PFSK-1 (cell line): ENCODE measurements at regions not wholly inside any gene's neighbourhood (a gene's known extent, or its start where the extent isn't known, plus 50 kb on each side); places are given as distances from the start of the nearest gene placed in this dataset.

Experiments used
- FOXP2 ChIP-seq: optimal IDR thresholded peaks from 2 replicates; pipeline ENCODE3; 2011; ENCODE audit warnings: borderline replicate concordance, control low read depth, inconsistent platforms; ENCODE audit not compliant: insufficient read depth; ENCODE audit errors: extremely low read length, extremely low read depth
- POLR2AphosphoS5 ChIP-seq: IDR thresholded peaks from 2 replicates; pipeline ENCODE4 v1.6.1; 2012; ENCODE audit warnings: low read depth, mild to moderate bottlenecking, control low read depth, low read length, moderate library complexity
- REST ChIP-seq, 2 experiments: IDR thresholded peaks; 2 replicates each; pipeline versions ENCODE4 v1.6.1 to v1.8.0; 2011 to 2012; ENCODE audit warnings: low read depth in 2 of 2, low read length in 2 of 2, control low read depth in 1 of 2, inconsistent platforms in 1 of 2, mild to moderate bottlenecking in 1 of 2, moderate library complexity in 1 of 2; ENCODE audit not compliant: insufficient read depth in 1 of 2
- SIN3A ChIP-seq: IDR thresholded peaks from 2 replicates; pipeline ENCODE4 v1.6.1; 2012; ENCODE audit warnings: mild to moderate bottlenecking, low read length, moderate library complexity, borderline replicate concordance; ENCODE audit not compliant: insufficient read depth
- TAF1 ChIP-seq: IDR thresholded peaks from 2 replicates; pipeline ENCODE4 v1.6.1; 2012; ENCODE audit warnings: low read length, control low read depth, borderline replicate concordance; ENCODE audit not compliant: insufficient read depth

- TF ChIP-seq FOXP2, result no peak
- TF ChIP-seq TAF1, result no peak
- no peak for TF ChIP-seq POLR2AphosphoS5
- no peak for TF ChIP-seq SIN3A
- no peak for TF ChIP-seq REST (IDR thresholded peaks at IDR 0.05; ENCODE audit: insufficient read depth in 1 of 2, low read depth in 2 of 2, low read length in 2 of 2)
Observed at GRCh38 chr20:16170406-16170971, 402.8 kb downstream of the KIF16B start.

DNA sequence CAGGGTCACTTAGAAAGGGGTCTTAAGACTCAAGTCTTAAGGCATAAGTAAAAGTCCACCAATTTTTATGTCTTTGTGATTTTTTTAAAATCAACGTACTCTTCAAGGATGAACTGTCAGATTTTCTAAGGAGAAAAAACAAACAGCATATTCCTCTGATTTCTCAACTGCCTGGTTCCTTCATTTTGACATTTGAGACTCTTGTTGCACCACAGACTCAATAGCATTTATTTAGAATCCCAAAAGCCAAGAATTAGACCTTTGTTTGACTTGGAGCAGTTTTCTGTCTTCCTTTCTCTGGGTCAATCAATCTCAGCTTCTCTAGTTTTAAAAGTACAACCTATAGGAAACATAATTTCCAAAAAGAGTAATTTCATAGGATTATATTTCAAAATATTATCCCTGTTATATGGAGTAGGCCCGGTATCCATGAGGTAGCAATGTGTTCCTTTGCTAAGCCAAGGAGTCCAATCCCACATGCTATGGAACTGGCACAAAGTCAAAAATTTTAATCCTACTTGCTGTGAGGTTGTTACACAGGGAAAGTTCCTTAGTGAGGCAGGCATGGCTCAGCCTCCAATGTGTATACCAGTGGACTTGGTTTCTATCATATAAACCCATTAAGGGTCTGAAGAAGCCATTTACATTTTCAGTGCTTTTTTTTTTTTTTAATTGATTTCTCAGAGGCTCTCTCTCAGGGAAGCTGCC is 405.7 kb downstream of the KIF16B start:
- TF ChIP-seq FOXP2, result no peak
- TF ChIP-seq REST (IDR thresholded peaks at IDR 0.05; ENCODE audit: insufficient read depth in 1 of 2, low read depth in 2 of 2, low read length in 2 of 2), result no peak
- no peak for TF ChIP-seq POLR2AphosphoS5
- no peak for TF ChIP-seq SIN3A
- no peak for TF ChIP-seq TAF1

DNA sequence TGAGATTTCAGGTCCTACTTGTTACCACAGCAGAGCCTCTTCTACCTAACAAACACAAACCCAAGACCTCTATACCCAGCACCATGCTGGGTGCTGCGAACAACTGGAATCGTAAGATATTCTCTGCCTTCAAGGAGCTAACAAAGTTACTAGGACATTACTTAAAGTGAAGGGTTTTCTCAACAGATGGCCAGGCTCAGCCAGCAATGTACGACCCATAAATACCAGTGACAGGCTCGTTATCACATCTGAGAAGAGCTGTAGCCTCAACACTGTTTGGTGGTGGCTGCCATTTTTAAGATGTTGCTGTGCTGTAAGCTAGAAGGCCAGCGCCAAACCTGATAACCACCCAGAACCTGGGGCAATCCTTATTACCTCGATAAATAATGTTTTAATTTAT is 406.5 kb downstream of the KIF16B start:
- TF ChIP-seq SIN3A (no peak), FOXP2 (no peak), POLR2AphosphoS5 (no peak), TAF1 (no peak), REST (IDR thresholded peaks at IDR 0.05; ENCODE audit: insufficient read depth in 1 of 2, low read depth in 2 of 2, low read length in 2 of 2) (no peak)

- TF ChIP-seq TAF1, result no peak
- no peak for TF ChIP-seq REST (IDR thresholded peaks at IDR 0.05; ENCODE audit: insufficient read depth in 1 of 2, low read depth in 2 of 2, low read length in 2 of 2)
- TF ChIP-seq SIN3A, result no peak
Observed at GRCh38 chr20:16158976-16159286, 414.3 kb downstream of the KIF16B start.
